ENCODE measurements at regions not wholly inside any gene's neighbourhood (a gene's known extent, or its start where the extent isn't known, plus 50 kb on each side); places are given as distances from the start of the nearest gene placed in this dataset.

GRCh38 chr11:106172386-106172991 lies 95.0 kb downstream of the AASDHPPT start:
- Histone ChIP-seq H3K18ac (ENCODE audit: insufficient read length, low read depth, low read length) (no peak overlapping the region), H3K9me3 (ENCODE audit: control insufficient read depth, low read depth, low read length) (no peaks in the 10 kb centered on the region), H3K9ac (ENCODE audit: extremely low read depth, insufficient read length, low read length) (no peak overlapping the region), H3K79me2 (ENCODE audit: insufficient read depth, low read length) (no peaks in the 10 kb centered on the region), H2AK5ac (ENCODE audit: insufficient read length, low read length) (no peak overlapping the region), H2BK20ac (ENCODE audit: low read depth, low read length, poor library complexity, severe bottlenecking) (no peak overlapping the region), H3K4ac (ENCODE audit: low read depth, low read length) (no peak overlapping the region), H3K14ac (ENCODE audit: insufficient read depth, low read length) (no peak overlapping the region), H3K79me1 (ENCODE audit: insufficient read depth, low read depth, low read length, poor library complexity, severe bottlenecking) (no peaks in the 10 kb centered on the region), H4K91ac (ENCODE audit: insufficient read length, low read depth, low read length) (no peak overlapping the region), H2BK15ac (ENCODE audit: low read depth, low read length) (no peak overlapping the region), H3K23me2 (ENCODE audit: insufficient read length, low read depth, low read length, poor library complexity, severe bottlenecking) (no peaks in the 10 kb centered on the region), H3K56ac (ENCODE audit: insufficient read length, low read depth, low read length) (no peak overlapping the region), H2BK5ac (ENCODE audit: insufficient read length, low read length) (no peak overlapping the region), H4K5ac (ENCODE audit: insufficient read length, low read depth, low read length) (no peak overlapping the region), H3K4me1 (ENCODE audit: insufficient read depth, low read length) (no peaks in the 10 kb centered on the region), H3K27ac (ENCODE audit: insufficient read length, low read depth, low read length) (no peak overlapping the region), H2BK120ac (ENCODE audit: low read depth, low read length, poor library complexity, severe bottlenecking) (no peak overlapping the region), H3K4me2 (ENCODE audit: insufficient read depth, insufficient read length, low read length) (no peak overlapping the region), H3K27me3 (ENCODE audit: insufficient read depth, low read length) (no peaks in the 10 kb centered on the region), H3T11ph (ENCODE audit: low read length) (no peak overlapping the region), H2BK12ac (ENCODE audit: insufficient read length, low read depth, low read length) (no peak overlapping the region), H2AFZ (ENCODE audit: low read length) (no peak overlapping the region), H3K23ac (ENCODE audit: insufficient read length, low read depth, low read length) (no peak overlapping the region), H4K8ac (replicated peaks; ENCODE audit: insufficient read length, low read depth, low read length) (no peak overlapping the region), H4K20me1 (ENCODE audit: control insufficient read depth, insufficient read depth, insufficient read length) (no peaks in the 10 kb centered on the region)
- H3K36me3 Mint-ChIP-seq (ENCODE audit: insufficient read depth in 1 of 3, low read depth in 3 of 3) = peaks cover under 1 to 2% (median 2%) of the 10 kb centered on the region in 3 experiments; a peak in 2 of 7 replicates
- peaks cover 12 to 14% of the 10 kb centered on the region in 2 experiments for H3K4me1 Mint-ChIP-seq
- no peaks in the 10 kb centered on the region for H3K27me3 Mint-ChIP-seq (ENCODE audit: low read depth)
- TF ChIP-seq CTCF (conservative IDR thresholded peaks at IDR 0.05) = no peak
- H3K9me3 Mint-ChIP-seq = peaks cover 3% of the 10 kb centered on the region in 2 experiments
- no peak overlapping the region for H3K4me3 Mint-ChIP-seq
- no peak for DNase-seq
- H3K27ac Mint-ChIP-seq = no peak overlapping the region
- WGBS (ENCODE audit: extremely low coverage, insufficient read length, low lambda C conversion rate) = no CpG with 5 or more reads among the region's 4 CpGs

All from H9 (cell line).